ENCODE measurements at regions not wholly inside any gene's neighbourhood (a gene's known extent, or its start where the extent isn't known, plus 50 kb on each side); places are given as distances from the start of the nearest gene placed in this dataset.

DNA sequence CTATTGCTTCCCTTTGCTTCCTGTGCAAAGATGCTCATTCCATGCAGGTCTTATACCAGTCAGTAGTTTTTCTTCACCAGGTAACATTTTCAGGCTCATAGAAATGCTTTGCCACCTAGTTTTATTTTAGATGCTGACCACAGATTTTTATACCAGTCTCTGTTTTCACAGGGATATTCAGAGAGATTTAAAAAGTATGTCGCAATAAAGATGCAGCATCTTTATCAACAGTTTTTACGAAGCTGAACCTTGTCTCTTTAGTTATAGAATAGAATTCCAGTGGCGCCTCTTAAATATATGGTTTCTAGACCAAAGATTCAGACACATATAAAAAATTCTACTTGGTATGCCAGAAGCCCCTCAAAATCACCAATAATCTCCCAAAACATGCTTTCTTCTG is 155.7 kb upstream of the PCSK5 start:
- WGBS (ENCODE audit: insufficient coverage) = 92% methylated on average over 3 of the region's 3 CpGs
- TF ChIP-seq, protein P1, sequence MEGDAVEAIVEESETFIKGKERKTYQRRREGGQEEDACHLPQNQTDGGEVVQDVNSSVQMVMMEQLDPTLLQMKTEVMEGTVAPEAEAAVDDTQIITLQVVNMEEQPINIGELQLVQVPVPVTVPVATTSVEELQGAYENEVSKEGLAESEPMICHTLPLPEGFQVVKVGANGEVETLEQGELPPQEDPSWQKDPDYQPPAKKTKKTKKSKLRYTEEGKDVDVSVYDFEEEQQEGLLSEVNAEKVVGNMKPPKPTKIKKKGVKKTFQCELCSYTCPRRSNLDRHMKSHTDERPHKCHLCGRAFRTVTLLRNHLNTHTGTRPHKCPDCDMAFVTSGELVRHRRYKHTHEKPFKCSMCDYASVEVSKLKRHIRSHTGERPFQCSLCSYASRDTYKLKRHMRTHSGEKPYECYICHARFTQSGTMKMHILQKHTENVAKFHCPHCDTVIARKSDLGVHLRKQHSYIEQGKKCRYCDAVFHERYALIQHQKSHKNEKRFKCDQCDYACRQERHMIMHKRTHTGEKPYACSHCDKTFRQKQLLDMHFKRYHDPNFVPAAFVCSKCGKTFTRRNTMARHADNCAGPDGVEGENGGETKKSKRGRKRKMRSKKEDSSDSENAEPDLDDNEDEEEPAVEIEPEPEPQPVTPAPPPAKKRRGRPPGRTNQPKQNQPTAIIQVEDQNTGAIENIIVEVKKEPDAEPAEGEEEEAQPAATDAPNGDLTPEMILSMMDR (IDR thresholded peaks at IDR 0.05) = no peak
- H3K4me1 ChIP-seq (ENCODE audit: control insufficient read depth, insufficient read depth, low read length) = no peaks in the 10 kb centered on the region
- Mint-ChIP-seq H3K4me3 (no peak overlapping the region), H3K4me1 (no peaks in the 10 kb centered on the region), H3K36me3 (no peaks in the 10 kb centered on the region), H3K9me3 (peaks cover 2 to 5% of the 10 kb centered on the region in 2 donors), H3K27me3 (ENCODE audit: low read depth in 2 of 2) (peaks cover 0 to 2% of the 10 kb centered on the region in 2 donors), H3K27ac (no peak overlapping the region)
- no peak overlapping the region for H3K4me3 ChIP-seq (ENCODE audit: low read length)
- ATAC-seq (no peak), DNase-seq (no peak)
- intact Hi-C loops (cut with micrococcal nuclease) = no loop called here
- H3K9me3 ChIP-seq (ENCODE audit: control insufficient read depth, insufficient read depth, low read length) = no peaks in the 10 kb centered on the region
- no peaks in the 10 kb centered on the region for H3K36me3 ChIP-seq (ENCODE audit: control insufficient read depth, insufficient read depth, low read length)
- no peaks in the 10 kb centered on the region for H3K27me3 ChIP-seq (ENCODE audit: control insufficient read depth, insufficient read depth, low read length)
- no peak overlapping the region for H3K27ac ChIP-seq (ENCODE audit: low read length)

DNA sequence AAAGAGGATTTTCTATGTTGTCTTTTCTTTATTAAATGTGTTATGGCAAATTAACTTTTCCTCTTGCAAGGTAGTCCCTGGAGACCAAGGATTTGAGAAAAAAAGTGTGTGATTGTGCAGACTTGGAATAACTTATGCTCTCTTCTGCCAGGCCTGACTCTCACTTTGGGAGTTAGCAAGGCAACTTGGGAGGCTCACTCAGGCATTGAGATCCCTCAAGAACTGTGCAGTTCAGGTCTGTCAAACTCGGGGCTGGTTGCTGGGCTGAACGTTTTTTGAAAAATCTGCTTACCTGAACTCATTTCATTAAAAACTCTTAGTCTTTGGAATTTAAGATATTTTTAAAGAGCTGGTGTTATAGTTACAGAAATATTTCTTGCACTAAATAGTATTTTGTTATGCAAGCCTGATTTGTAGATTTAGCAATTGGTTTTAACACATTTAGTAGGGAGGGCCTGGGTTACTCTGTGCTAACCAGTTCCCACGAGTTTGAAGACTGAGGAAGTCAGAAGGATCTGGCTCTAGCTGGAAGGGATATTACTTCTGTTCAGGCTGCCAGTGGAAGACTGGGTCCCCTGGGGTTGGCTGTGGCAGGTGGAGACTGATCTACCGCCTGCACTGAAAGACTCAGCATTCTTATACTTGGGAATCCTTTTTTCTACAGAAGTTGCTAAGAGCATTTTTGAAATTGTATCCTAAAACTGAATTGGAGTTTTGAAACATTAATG is 150.4 kb upstream of the PCSK5 start:
- DNase-seq (no peak), ATAC-seq (no peak)
- no peaks in the 10 kb centered on the region for H3K4me1 ChIP-seq (ENCODE audit: control insufficient read depth, insufficient read depth, low read length)
- H3K9me3 ChIP-seq (ENCODE audit: control insufficient read depth, insufficient read depth, low read length) = no peaks in the 10 kb centered on the region
- no peak overlapping the region for H3K4me3 Mint-ChIP-seq
- H3K4me1 Mint-ChIP-seq = no peaks in the 10 kb centered on the region
- WGBS (ENCODE audit: insufficient coverage) = 63% methylated on average over 3 of the region's 4 CpGs
- H3K36me3 ChIP-seq (ENCODE audit: control insufficient read depth, insufficient read depth, low read length) = no peaks in the 10 kb centered on the region
- H3K27me3 ChIP-seq (ENCODE audit: control insufficient read depth, insufficient read depth, low read length) = no peaks in the 10 kb centered on the region
- TF ChIP-seq, protein P1 (IDR thresholded peaks at IDR 0.05) = no peak
- no peak overlapping the region for H3K27ac Mint-ChIP-seq
- H3K9me3 Mint-ChIP-seq = peaks cover 4% of the 10 kb centered on the region in 2 donors
- no peak overlapping the region for H3K27ac ChIP-seq (ENCODE audit: low read length)
- H3K27me3 Mint-ChIP-seq (ENCODE audit: low read depth in 2 of 2) = no peaks in the 10 kb centered on the region
- H3K4me3 ChIP-seq (ENCODE audit: low read length) = no peak overlapping the region
- intact Hi-C loops (cut with micrococcal nuclease) = no loop called here
- H3K36me3 Mint-ChIP-seq = no peaks in the 10 kb centered on the region

DNA sequence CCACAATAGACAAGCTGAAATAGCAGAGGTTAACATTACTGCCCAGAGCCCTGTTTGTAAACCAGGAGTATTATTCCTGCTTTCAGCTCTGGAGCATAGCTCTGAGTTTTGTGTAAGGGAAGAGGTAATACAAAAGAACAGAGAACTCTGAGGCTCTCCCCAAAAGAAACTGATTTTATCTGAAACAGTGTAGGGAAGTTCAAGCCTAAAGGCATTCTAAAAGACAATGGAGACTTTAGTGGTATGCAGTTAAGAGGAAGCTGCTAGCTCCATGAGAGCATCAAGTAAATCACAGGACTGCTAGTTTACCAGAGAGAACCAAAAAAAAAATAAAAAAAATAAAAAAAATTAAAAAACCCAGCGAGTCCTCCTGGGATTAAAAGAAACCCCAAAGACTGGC is 146.6 kb upstream of the PCSK5 start:
- intact Hi-C loops (cut with micrococcal nuclease) = no loop called here
- H3K4me1 ChIP-seq (ENCODE audit: control insufficient read depth, insufficient read depth, low read length) = no peaks in the 10 kb centered on the region
- TF ChIP-seq, protein P1 (IDR thresholded peaks at IDR 0.05) = no peak
- H3K4me1 Mint-ChIP-seq = no peaks in the 10 kb centered on the region
- peaks cover 2 to 9% of the 10 kb centered on the region in 2 donors for H3K9me3 Mint-ChIP-seq
- no peak overlapping the region for H3K4me3 ChIP-seq (ENCODE audit: low read length)
- no peak for DNase-seq
- H3K27ac ChIP-seq (ENCODE audit: low read length) = no peak overlapping the region
- WGBS (ENCODE audit: insufficient coverage) = 50% methylated on average over 1 of the region's 1 CpG
- no peaks in the 10 kb centered on the region for H3K36me3 ChIP-seq (ENCODE audit: control insufficient read depth, insufficient read depth, low read length)
- no peaks in the 10 kb centered on the region for H3K27me3 Mint-ChIP-seq (ENCODE audit: low read depth in 2 of 2)
- H3K4me3 Mint-ChIP-seq = no peak overlapping the region
- H3K9me3 ChIP-seq (ENCODE audit: control insufficient read depth, insufficient read depth, low read length) = peaks cover 5% of the 10 kb centered on the region
- no peaks in the 10 kb centered on the region for H3K27me3 ChIP-seq (ENCODE audit: control insufficient read depth, insufficient read depth, low read length)
- no peak overlapping the region for H3K27ac Mint-ChIP-seq
- H3K36me3 Mint-ChIP-seq = no peaks in the 10 kb centered on the region
- no peak for ATAC-seq

DNA sequence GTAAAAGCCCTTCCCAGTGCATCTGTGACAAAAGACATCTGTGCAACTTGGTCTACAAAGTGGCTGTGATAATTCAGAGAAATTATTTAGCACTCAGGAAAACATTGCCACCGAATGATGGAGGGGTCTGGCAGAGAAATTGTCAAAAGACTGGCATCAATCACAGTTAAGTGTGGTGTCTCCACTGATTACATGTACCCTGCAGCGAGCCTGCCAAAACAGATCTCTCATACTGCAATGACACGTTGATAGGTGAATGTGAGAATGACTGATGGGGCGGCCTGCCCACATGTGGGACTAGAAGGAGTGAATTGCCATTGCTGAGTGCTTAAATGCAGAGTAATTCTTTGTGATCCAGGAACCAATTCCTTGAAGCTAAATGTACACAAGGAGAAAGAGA is 136.4 kb upstream of the PCSK5 start:
- intact Hi-C loops (cut with micrococcal nuclease) = no loop called here
- TF ChIP-seq, protein P1 (IDR thresholded peaks at IDR 0.05) = no peak
- Histone ChIP-seq H3K4me3 (ENCODE audit: low read length) (no peak overlapping the region), H3K4me1 (ENCODE audit: control insufficient read depth, insufficient read depth, low read length) (no peaks in the 10 kb centered on the region), H3K27ac (ENCODE audit: low read length) (no peak overlapping the region), H3K36me3 (ENCODE audit: control insufficient read depth, insufficient read depth, low read length) (no peaks in the 10 kb centered on the region), H3K27me3 (ENCODE audit: control insufficient read depth, insufficient read depth, low read length) (no peaks in the 10 kb centered on the region), H3K9me3 (ENCODE audit: control insufficient read depth, insufficient read depth, low read length) (no peaks in the 10 kb centered on the region)
- DNase-seq (no peak), ATAC-seq (no peak)
- H3K4me1 Mint-ChIP-seq = no peaks in the 10 kb centered on the region
- H3K36me3 Mint-ChIP-seq = peaks cover 6% of the 10 kb centered on the region
- H3K4me3 Mint-ChIP-seq = no peak overlapping the region
- peaks cover 4 to 14% of the 10 kb centered on the region in 2 donors for H3K9me3 Mint-ChIP-seq
- no peak overlapping the region for H3K27ac Mint-ChIP-seq
- H3K27me3 Mint-ChIP-seq (ENCODE audit: low read depth in 2 of 2) = no peaks in the 10 kb centered on the region
- WGBS (ENCODE audit: insufficient coverage) = 78% methylated on average over 4 of the region's 4 CpGs

All from natural killer cell (primary cell).